ENCODE measurements at regions not wholly inside any gene's neighbourhood (a gene's known extent, or its start where the extent isn't known, plus 50 kb on each side); places are given as distances from the start of the nearest gene placed in this dataset.

- Mint-ChIP-seq H3K9me3 (ENCODE audit: insufficient read depth) (no peaks in the 10 kb centered on the region), H3K4me1 (no peaks in the 10 kb centered on the region), H3K27me3 (peaks cover 47% of the 10 kb centered on the region), H3K4me3 (no peak overlapping the region), H3K27ac (no peak overlapping the region)
- H2AFZ ChIP-seq (ENCODE audit: insufficient read depth, low read depth, low read length, poor library complexity, severe bottlenecking): no peak overlapping the region
- H3K79me2 ChIP-seq (ENCODE audit: control insufficient read depth, insufficient read depth, low read length): no peaks in the 10 kb centered on the region
- H3K9me3 ChIP-seq (ENCODE audit: control extremely low read depth in 1 of 3, control insufficient read depth in 2 of 3, insufficient read depth in 1 of 3, low read length in 2 of 3): no peaks in the 10 kb centered on the region
- TF ChIP-seq EZH2 (IDR thresholded peaks at IDR 0.05; ENCODE audit: borderline replicate concordance, insufficient read depth, low read depth, low read length, poor library complexity, severe bottlenecking): no peak
- no peak overlapping the region for H3K27ac ChIP-seq (ENCODE audit: low read length in 2 of 2)
- no peak overlapping the region for H3K9ac ChIP-seq (ENCODE audit: low read length)
- WGBS (ENCODE audit: insufficient coverage): 86% methylated on average over 4 of the region's 6 CpGs
- no peak overlapping the region for H3K4me2 ChIP-seq (replicated peaks; ENCODE audit: low read depth, low read length, poor library complexity, severe bottlenecking)
- intact Hi-C loops (cut with micrococcal nuclease): no loop called here
- DNase-seq (no peak), ATAC-seq (ENCODE audit: low read depth) (no peak)
- POLR2A ChIA-PET: no interaction called here
- no peak overlapping the region for H3K4me3 ChIP-seq (ENCODE audit: control extremely low read depth in 1 of 5, extremely low read depth in 1 of 5, insufficient read depth in 1 of 5, low read depth in 2 of 5, low read length in 4 of 5)
- no peaks in the 10 kb centered on the region for H3K4me1 ChIP-seq (ENCODE audit: control insufficient read depth in 2 of 2, insufficient read depth in 2 of 2, low read length in 2 of 2)
- H3K27me3 ChIP-seq (replicated peaks in 1 of 4; ENCODE audit: control extremely low read depth in 1 of 4, control insufficient read depth in 3 of 4, insufficient read depth in 4 of 4, low read length in 3 of 4): peaks cover 0 to 17% (median 10%) of the 10 kb centered on the region in 4 experiments
- H3K36me3 ChIP-seq (replicated peaks in 1 of 2; ENCODE audit: control extremely low read depth in 1 of 2, control insufficient read depth in 1 of 2, extremely low read depth in 1 of 2, insufficient read depth in 2 of 2, low read length in 1 of 2): no peaks in the 10 kb centered on the region
- CTCF ChIA-PET: no interaction called here
- H4K20me1 ChIP-seq (ENCODE audit: control insufficient read depth, insufficient read depth, low read length, poor library complexity, severe bottlenecking): no peaks in the 10 kb centered on the region
These were observed 142.0 kb downstream of the CCDC71L start for GRCh38 chr7:106518967-106519366.

GRCh38 chr7:106518239-106518638 lies 142.7 kb downstream of the CCDC71L start:
- H3K4me2 ChIP-seq (replicated peaks; ENCODE audit: low read depth, low read length, poor library complexity, severe bottlenecking): no peak overlapping the region
- H3K27me3 Mint-ChIP-seq: peaks cover 40% of the 10 kb centered on the region
- no peak overlapping the region for H3K27ac Mint-ChIP-seq
- POLR2A ChIA-PET: no interaction called here
- DNase-seq: no peak
- no peak for ATAC-seq (ENCODE audit: low read depth)
- no peaks in the 10 kb centered on the region for H3K9me3 Mint-ChIP-seq (ENCODE audit: insufficient read depth)
- peaks cover 0 to 17% (median 8%) of the 10 kb centered on the region in 4 experiments for H3K27me3 ChIP-seq (replicated peaks in 1 of 4; ENCODE audit: control extremely low read depth in 1 of 4, control insufficient read depth in 3 of 4, insufficient read depth in 4 of 4, low read length in 3 of 4)
- H3K9ac ChIP-seq (ENCODE audit: low read length): no peak overlapping the region
- no peak overlapping the region for H2AFZ ChIP-seq (ENCODE audit: insufficient read depth, low read depth, low read length, poor library complexity, severe bottlenecking)
- TF ChIP-seq EZH2 (IDR thresholded peaks at IDR 0.05; ENCODE audit: borderline replicate concordance, insufficient read depth, low read depth, low read length, poor library complexity, severe bottlenecking) (no peak), CTCF (IDR thresholded peaks at IDR 0.05) (no peak)
- H4K20me1 ChIP-seq (ENCODE audit: control insufficient read depth, insufficient read depth, low read length, poor library complexity, severe bottlenecking): no peaks in the 10 kb centered on the region
- intact Hi-C loops (cut with micrococcal nuclease): no loop called here
- no peak overlapping the region for H3K27ac ChIP-seq (ENCODE audit: low read length in 2 of 2)
- no peak overlapping the region for H3K4me3 Mint-ChIP-seq
- H3K4me3 ChIP-seq (ENCODE audit: control extremely low read depth in 1 of 5, extremely low read depth in 1 of 5, insufficient read depth in 1 of 5, low read depth in 2 of 5, low read length in 4 of 5): no peak overlapping the region
- CTCF ChIA-PET: no interaction called here
- no peaks in the 10 kb centered on the region for H3K4me1 ChIP-seq (ENCODE audit: control insufficient read depth in 2 of 2, insufficient read depth in 2 of 2, low read length in 2 of 2)
- no peaks in the 10 kb centered on the region for H3K9me3 ChIP-seq (ENCODE audit: control extremely low read depth in 1 of 3, control insufficient read depth in 2 of 3, insufficient read depth in 1 of 3, low read length in 2 of 3)
- H3K79me2 ChIP-seq (ENCODE audit: control insufficient read depth, insufficient read depth, low read length): no peaks in the 10 kb centered on the region
- no peaks in the 10 kb centered on the region for H3K4me1 Mint-ChIP-seq
- no peaks in the 10 kb centered on the region for H3K36me3 ChIP-seq (replicated peaks in 1 of 2; ENCODE audit: control extremely low read depth in 1 of 2, control insufficient read depth in 1 of 2, extremely low read depth in 1 of 2, insufficient read depth in 2 of 2, low read length in 1 of 2)
